ENCODE measurements at regions not wholly inside any gene's neighbourhood (a gene's known extent, or its start where the extent isn't known, plus 50 kb on each side); places are given as distances from the start of the nearest gene placed in this dataset.

DNA sequence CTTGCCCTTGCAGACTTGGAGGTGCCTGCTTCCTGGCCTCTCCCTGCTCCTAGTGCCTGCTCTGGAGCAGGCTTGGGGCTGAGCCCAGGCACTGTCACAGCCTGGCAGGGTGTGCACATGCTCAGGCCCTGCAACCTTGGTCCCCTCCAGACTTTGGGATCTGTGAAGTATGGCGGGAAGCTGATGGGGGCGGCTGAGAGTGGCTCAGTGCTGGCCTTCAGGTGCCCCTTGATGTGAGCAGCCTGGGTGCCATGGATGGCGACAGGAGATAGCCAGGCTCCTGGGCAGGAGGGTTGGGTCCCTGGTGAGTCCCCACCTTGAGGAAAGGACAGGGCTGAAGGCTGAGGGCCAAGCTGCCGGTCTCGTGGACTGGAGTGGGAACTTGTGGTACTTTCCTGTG, 700.4 kb upstream of the KCND2 start:
- Histone ChIP-seq H3K4me2 (ENCODE audit: low read length) (no peak overlapping the region), H3K27ac (ENCODE audit: low read length) (no peak overlapping the region), H3K9ac (ENCODE audit: low read length) (no peak overlapping the region), H3K4me1 (ENCODE audit: low read length) (no peaks in the 10 kb centered on the region), H3K9me3 (ENCODE audit: insufficient read depth, low read length) (no peaks in the 10 kb centered on the region), H4K20me1 (ENCODE audit: insufficient read depth, low read length) (no peaks in the 10 kb centered on the region), H2AFZ (ENCODE audit: low read depth, low read length) (no peak overlapping the region), H3K4me3 (ENCODE audit: low read length) (no peak overlapping the region), H3K79me2 (ENCODE audit: low read length) (no peaks in the 10 kb centered on the region), H3K36me3 (replicated peaks; ENCODE audit: low read depth, low read length) (no peaks in the 10 kb centered on the region), H3K27me3 (ENCODE audit: low read depth, low read length) (no peaks in the 10 kb centered on the region)
- TF ChIP-seq, protein P1, sequence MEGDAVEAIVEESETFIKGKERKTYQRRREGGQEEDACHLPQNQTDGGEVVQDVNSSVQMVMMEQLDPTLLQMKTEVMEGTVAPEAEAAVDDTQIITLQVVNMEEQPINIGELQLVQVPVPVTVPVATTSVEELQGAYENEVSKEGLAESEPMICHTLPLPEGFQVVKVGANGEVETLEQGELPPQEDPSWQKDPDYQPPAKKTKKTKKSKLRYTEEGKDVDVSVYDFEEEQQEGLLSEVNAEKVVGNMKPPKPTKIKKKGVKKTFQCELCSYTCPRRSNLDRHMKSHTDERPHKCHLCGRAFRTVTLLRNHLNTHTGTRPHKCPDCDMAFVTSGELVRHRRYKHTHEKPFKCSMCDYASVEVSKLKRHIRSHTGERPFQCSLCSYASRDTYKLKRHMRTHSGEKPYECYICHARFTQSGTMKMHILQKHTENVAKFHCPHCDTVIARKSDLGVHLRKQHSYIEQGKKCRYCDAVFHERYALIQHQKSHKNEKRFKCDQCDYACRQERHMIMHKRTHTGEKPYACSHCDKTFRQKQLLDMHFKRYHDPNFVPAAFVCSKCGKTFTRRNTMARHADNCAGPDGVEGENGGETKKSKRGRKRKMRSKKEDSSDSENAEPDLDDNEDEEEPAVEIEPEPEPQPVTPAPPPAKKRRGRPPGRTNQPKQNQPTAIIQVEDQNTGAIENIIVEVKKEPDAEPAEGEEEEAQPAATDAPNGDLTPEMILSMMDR (IDR thresholded peaks at IDR 0.05; ENCODE audit: low read depth, low read length) = no peak
- TF ChIP-seq EZH2phosphoT487 (IDR thresholded peaks at IDR 0.05; ENCODE audit: low read depth) = no peak

DNA sequence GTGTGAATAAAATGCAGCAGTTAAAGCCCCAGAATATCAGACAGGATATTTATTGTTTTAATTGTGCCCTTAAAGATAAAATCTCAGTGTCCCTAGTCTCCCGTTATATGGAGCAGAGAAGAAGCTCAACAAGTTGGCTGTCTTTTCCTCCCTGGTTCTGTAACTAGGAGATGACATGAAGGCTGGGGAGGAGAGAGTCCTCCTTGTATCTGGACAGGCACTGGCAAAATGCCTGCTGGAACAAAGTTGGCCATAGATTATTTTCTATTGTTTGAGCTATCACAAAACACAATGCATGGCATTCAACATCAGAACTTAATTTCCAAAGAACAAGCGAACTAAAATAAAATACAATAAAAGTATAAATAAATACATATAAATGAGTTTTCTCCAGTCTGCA, 694.9 kb upstream of the KCND2 start:
- Histone ChIP-seq H3K4me3 (ENCODE audit: low read length) (no peak overlapping the region), H3K27ac (ENCODE audit: low read length) (no peak overlapping the region), H2AFZ (ENCODE audit: low read depth, low read length) (no peak overlapping the region), H3K4me2 (ENCODE audit: low read length) (no peak overlapping the region), H3K79me2 (ENCODE audit: low read length) (no peaks in the 10 kb centered on the region), H3K27me3 (ENCODE audit: low read depth, low read length) (no peaks in the 10 kb centered on the region), H4K20me1 (ENCODE audit: insufficient read depth, low read length) (no peaks in the 10 kb centered on the region), H3K4me1 (ENCODE audit: low read length) (no peaks in the 10 kb centered on the region), H3K9ac (ENCODE audit: low read length) (no peak overlapping the region), H3K9me3 (ENCODE audit: insufficient read depth, low read length) (no peaks in the 10 kb centered on the region), H3K36me3 (replicated peaks; ENCODE audit: low read depth, low read length) (no peaks in the 10 kb centered on the region)
- TF ChIP-seq, protein P1 (IDR thresholded peaks at IDR 0.05; ENCODE audit: low read depth, low read length) = no peak
- no peak for TF ChIP-seq EZH2phosphoT487 (IDR thresholded peaks at IDR 0.05; ENCODE audit: low read depth)

DNA sequence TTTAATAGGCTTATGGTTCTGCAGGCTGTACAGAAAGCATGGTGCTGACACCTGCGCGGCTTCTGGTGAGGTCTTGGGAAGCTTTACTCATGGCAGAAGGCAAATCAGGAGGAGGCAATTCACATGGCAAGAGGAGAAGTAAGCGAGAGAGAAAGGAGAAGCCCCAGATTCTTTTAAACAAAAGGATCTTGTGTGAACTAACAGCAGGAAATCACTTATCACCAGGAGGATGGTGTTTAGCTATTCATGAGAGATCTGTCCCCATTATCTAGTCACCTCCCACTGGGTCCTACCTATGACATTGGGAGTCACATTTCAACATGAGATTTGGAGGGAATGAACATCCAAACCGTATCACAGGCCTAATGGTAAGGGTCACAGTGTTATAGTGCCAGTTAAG, 678.0 kb upstream of the KCND2 start:
- no peak for TF ChIP-seq EZH2phosphoT487 (IDR thresholded peaks at IDR 0.05; ENCODE audit: low read depth)
- TF ChIP-seq, protein P1 (IDR thresholded peaks at IDR 0.05; ENCODE audit: low read depth, low read length) = no peak
- H3K9me3 ChIP-seq (ENCODE audit: insufficient read depth, low read length) = no peaks in the 10 kb centered on the region
- peaks cover 11% of the 10 kb centered on the region for H3K4me1 ChIP-seq (ENCODE audit: low read length)
- H3K36me3 ChIP-seq (replicated peaks; ENCODE audit: low read depth, low read length) = no peaks in the 10 kb centered on the region
- H3K4me2 ChIP-seq (ENCODE audit: low read length) = no peak overlapping the region
- no peak overlapping the region for H2AFZ ChIP-seq (ENCODE audit: low read depth, low read length)
- H3K79me2 ChIP-seq (ENCODE audit: low read length) = no peaks in the 10 kb centered on the region
- H3K27me3 ChIP-seq (ENCODE audit: low read depth, low read length) = no peaks in the 10 kb centered on the region
- no peaks in the 10 kb centered on the region for H4K20me1 ChIP-seq (ENCODE audit: insufficient read depth, low read length)
- H3K4me3 ChIP-seq (ENCODE audit: low read length) = no peak overlapping the region
- H3K9ac ChIP-seq (ENCODE audit: low read length) = no peak overlapping the region
- H3K27ac ChIP-seq (ENCODE audit: low read length) = no peak overlapping the region

DNA sequence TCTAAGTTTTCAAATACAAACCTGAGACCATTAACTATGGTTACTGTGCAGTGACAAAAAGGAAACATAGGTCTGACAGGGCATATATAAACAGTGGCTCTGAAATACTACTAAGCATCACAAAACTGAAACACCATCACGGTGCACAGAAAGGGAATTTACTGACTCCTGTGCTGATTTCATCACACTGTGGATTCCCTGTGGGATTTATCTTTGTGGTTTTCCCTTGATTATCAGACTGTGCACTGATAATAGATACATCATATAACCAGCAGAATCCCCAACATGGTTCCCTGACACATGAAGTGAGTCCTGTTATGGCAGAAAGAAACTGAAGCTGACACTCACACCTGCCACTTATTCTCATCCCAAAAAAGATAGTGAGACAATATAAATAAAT, 676.3 kb upstream of the KCND2 start:
- Histone ChIP-seq H3K4me2 (ENCODE audit: low read length) (no peak overlapping the region), H3K36me3 (replicated peaks; ENCODE audit: low read depth, low read length) (no peaks in the 10 kb centered on the region), H2AFZ (ENCODE audit: low read depth, low read length) (no peak overlapping the region), H3K4me3 (ENCODE audit: low read length) (no peak overlapping the region), H3K4me1 (ENCODE audit: low read length) (peaks cover 11% of the 10 kb centered on the region), H4K20me1 (ENCODE audit: insufficient read depth, low read length) (no peaks in the 10 kb centered on the region), H3K79me2 (ENCODE audit: low read length) (no peaks in the 10 kb centered on the region), H3K9me3 (ENCODE audit: insufficient read depth, low read length) (no peaks in the 10 kb centered on the region), H3K27ac (ENCODE audit: low read length) (no peak overlapping the region), H3K9ac (ENCODE audit: low read length) (no peak overlapping the region), H3K27me3 (ENCODE audit: low read depth, low read length) (no peaks in the 10 kb centered on the region)
- TF ChIP-seq EZH2phosphoT487 (IDR thresholded peaks at IDR 0.05; ENCODE audit: low read depth) = no peak
- TF ChIP-seq, protein P1 (IDR thresholded peaks at IDR 0.05; ENCODE audit: low read depth, low read length) = no peak

Data from OCI-LY3 (cell line).